Thoracic aorta (tissue), 2 donors: ENCODE measurements at regions not wholly inside any gene's neighbourhood (a gene's known extent, or its start where the extent isn't known, plus 50 kb on each side); places are given as distances from the start of the nearest gene placed in this dataset.

ENCODE experiments used
- ATAC-seq: fragments of 150-250 bp; one replicate; pipeline ENCODE4 v1.8.0; 2017; ENCODE audit warnings: low read depth; ENCODE audit not compliant: insufficient number of reproducible peaks, low FRiP score
- DNase-seq: peaks from one replicate; pipeline ENCODE4 v3.0.0-alpha.2; 2020; ENCODE audit warnings: low spot score
- H3K27ac ChIP-seq, 2 donors: fragments of 200-600 bp; sonication (generic); 1 replicate in 1 of 2; 2 replicates in 1 of 2; pipeline ENCODE4 v1.5.1; 2016; ENCODE audit warnings: mild to moderate bottlenecking in 2 of 2, moderate library complexity in 2 of 2
- H3K27me3 ChIP-seq: fragments of 200-600 bp; sonication (generic); replicated peaks from 2 replicates; pipeline ENCODE4 v1.6.0; 2016; ENCODE audit warnings: mild to moderate bottlenecking; ENCODE audit not compliant: insufficient read depth
- H3K36me3 ChIP-seq: fragments of 200-600 bp; sonication (generic); one replicate; pipeline ENCODE4 v1.5.1; 2016
- H3K4me1 ChIP-seq, 2 donors: fragments of 200-600 bp; sonication (generic); 1 replicate in 1 of 2; 2 replicates in 1 of 2; pipeline versions ENCODE4 v1.5.1 to v1.6.0; 2016; ENCODE audit warnings: low read depth in 2 of 2, mild to moderate bottlenecking in 1 of 2; ENCODE audit not compliant: control insufficient read depth in 1 of 2
- H3K4me3 ChIP-seq: fragments of 200-600 bp; sonication (generic); 2 replicates; pipeline ENCODE4 v1.5.1; 2016; ENCODE audit warnings: mild to moderate bottlenecking
- H3K9me3 ChIP-seq: fragments of 200-600 bp; sonication (generic); 2 replicates; pipeline ENCODE4 v1.5.1; 2016
- TF ChIP-seq, protein P1 (sequence below): fragments of 200-600 bp; sonication (generic); IDR thresholded peaks from one replicate; pipeline ENCODE4 v1.5.1; 2019; ENCODE audit warnings: antibody characterized with exemption

GRCh38 chr13:104577071-104577815, 1511.0 kb upstream of the SLC10A2 start:
- Histone ChIP-seq H3K36me3 (no peaks in the 10 kb centered on the region), H3K27me3 (no peaks in the 10 kb centered on the region), H3K9me3 (no peaks in the 10 kb centered on the region), H3K4me1 (peaks cover 1 to 10% of the 10 kb centered on the region in 2 donors), H3K4me3 (no peak overlapping the region), H3K27ac (no peak overlapping the region)
- ATAC-seq = no peak
- TF ChIP-seq, protein P1, sequence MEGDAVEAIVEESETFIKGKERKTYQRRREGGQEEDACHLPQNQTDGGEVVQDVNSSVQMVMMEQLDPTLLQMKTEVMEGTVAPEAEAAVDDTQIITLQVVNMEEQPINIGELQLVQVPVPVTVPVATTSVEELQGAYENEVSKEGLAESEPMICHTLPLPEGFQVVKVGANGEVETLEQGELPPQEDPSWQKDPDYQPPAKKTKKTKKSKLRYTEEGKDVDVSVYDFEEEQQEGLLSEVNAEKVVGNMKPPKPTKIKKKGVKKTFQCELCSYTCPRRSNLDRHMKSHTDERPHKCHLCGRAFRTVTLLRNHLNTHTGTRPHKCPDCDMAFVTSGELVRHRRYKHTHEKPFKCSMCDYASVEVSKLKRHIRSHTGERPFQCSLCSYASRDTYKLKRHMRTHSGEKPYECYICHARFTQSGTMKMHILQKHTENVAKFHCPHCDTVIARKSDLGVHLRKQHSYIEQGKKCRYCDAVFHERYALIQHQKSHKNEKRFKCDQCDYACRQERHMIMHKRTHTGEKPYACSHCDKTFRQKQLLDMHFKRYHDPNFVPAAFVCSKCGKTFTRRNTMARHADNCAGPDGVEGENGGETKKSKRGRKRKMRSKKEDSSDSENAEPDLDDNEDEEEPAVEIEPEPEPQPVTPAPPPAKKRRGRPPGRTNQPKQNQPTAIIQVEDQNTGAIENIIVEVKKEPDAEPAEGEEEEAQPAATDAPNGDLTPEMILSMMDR = no peak
- DNase-seq = no peak

DNA sequence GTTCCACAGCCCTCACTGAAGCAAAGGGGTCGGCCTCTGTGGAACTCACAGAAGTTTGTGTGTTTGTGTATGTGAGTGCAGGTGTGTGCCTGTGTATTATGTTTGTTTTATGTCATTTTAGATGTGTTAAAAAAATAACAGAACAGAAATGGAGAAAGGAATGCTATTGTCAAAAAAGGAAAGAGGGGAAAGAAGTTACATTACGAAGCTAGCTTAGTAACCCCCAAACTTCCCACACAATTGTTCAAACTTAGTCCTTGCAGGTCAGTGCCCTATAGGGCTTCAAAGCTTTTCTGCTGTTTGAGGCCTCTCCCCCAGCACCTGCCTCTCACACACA, 1505.6 kb upstream of the SLC10A2 start:
- Histone ChIP-seq H3K27ac (peak overlapping the region in 1 of 2 donors; percentile 2), H3K9me3 (no peaks in the 10 kb centered on the region), H3K27me3 (no peaks in the 10 kb centered on the region), H3K4me1 (peaks cover 6 to 20% of the 10 kb centered on the region in 2 donors), H3K36me3 (no peaks in the 10 kb centered on the region), H3K4me3 (peak overlapping the region; percentile 10)
- no peak for ATAC-seq
- DNase-seq = no peak
- TF ChIP-seq, protein P1 = no peak

DNA sequence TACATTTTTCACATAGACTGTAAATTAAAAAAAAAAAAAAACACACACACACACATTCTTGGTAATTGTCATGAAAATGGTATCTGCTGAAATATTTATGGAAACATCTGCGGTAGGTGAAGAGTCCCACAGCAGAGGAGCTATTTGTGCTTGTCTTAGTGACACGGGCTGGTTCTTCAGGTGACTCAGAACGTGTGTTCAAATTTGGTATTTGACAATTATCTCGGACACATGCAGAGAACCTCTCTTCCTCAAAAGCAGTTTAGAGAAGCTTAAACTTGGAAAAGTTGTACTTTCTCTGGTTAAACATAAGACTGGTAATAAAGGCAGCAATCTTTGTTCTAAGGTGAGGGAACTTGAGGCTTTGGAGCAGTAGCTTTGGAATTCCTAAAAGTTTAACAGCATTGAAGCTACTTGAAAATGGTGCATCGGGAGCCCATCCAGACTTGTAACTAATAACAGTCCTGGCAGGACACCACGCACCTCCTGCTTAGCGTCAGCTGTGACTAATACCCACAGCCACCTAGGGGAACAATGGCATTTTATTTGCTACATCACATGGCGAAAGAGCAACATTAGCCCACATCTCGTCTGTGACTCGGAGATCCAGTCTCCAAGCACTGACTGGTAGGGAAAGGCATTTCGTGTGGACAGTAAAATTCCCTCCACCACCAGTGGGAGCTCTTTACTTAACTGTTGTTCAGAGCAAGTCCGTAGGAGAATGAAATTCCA, 1505.1 kb upstream of the SLC10A2 start:
- DNase-seq (peak; percentile 57), ATAC-seq (peak; percentile 88)
- H3K36me3 ChIP-seq = no peaks in the 10 kb centered on the region
- H3K9me3 ChIP-seq = no peaks in the 10 kb centered on the region
- peaks cover 6 to 20% of the 10 kb centered on the region in 2 donors for H3K4me1 ChIP-seq
- no peaks in the 10 kb centered on the region for H3K27me3 ChIP-seq
- H3K27ac ChIP-seq = peak overlapping the region in 1 of 2 donors; percentile 31
- TF ChIP-seq, protein P1 = peak; percentile 68
- peak overlapping the region; percentile 26 for H3K4me3 ChIP-seq

DNA sequence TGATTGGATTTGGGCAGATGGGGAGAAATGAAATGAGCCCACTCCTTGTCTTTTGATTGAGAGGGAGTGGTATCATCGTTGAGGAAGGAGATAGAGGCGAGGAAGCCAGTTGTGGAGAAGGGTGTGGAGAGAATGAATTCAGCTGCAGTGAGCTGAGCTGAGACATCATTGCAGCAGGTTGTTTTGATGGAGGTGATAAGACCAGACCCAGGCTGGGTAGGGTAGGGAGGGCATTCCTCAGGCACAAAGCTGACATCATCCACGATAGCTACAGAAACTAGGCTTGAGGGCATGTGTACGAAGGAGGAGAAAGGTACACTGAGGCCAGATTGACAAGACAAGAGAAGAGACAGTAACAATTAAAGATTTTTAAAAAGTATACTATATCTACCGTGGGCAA, 1500.9 kb upstream of the SLC10A2 start:
- Histone ChIP-seq H3K4me1 (peaks cover 3 to 9% of the 10 kb centered on the region in 2 donors), H3K27me3 (no peaks in the 10 kb centered on the region), H3K27ac (no peak overlapping the region), H3K36me3 (no peaks in the 10 kb centered on the region), H3K4me3 (no peak overlapping the region), H3K9me3 (no peaks in the 10 kb centered on the region)
- DNase-seq (no peak), ATAC-seq (no peak)
- TF ChIP-seq, protein P1 = no peak

DNA sequence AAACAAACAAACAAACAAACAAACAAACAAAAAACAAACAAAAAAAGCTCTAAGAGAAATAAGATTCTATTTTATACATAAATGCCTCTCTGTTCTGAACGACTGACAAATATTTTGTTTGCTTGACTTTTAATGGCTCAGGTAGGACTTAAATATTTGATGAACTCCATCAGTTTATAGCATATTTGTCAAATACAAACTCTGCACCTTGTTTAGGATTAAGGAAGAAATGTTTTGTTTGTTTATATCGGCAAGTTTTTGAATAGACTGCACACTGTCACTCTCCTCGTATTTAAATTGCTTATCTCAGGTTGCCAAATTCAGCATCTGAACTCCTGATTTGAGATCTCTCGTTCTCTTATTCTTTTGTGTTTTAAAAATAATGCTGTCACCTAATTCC, 1499.7 kb upstream of the SLC10A2 start:
- Histone ChIP-seq H3K27ac (no peak overlapping the region), H3K27me3 (no peaks in the 10 kb centered on the region), H3K36me3 (no peaks in the 10 kb centered on the region), H3K4me3 (no peak overlapping the region), H3K4me1 (peaks cover 0 to under 1% of the 10 kb centered on the region in 2 donors), H3K9me3 (no peaks in the 10 kb centered on the region)
- no peak for DNase-seq
- no peak for ATAC-seq
- TF ChIP-seq, protein P1 = no peak
